CD4-positive, alpha-beta T cell treated with Interleukin-2 at 100 ng/mL for 4 hours (primary cell): ENCODE measurements at regions not wholly inside any gene's neighbourhood (a gene's known extent, or its start where the extent isn't known, plus 50 kb on each side); places are given as distances from the start of the nearest gene placed in this dataset.

Experiments used
- DNase-seq: peaks from one replicate; pipeline ENCODE4 v3.0.0-alpha.2; 2020; ENCODE audit warnings: low spot score

DNA sequence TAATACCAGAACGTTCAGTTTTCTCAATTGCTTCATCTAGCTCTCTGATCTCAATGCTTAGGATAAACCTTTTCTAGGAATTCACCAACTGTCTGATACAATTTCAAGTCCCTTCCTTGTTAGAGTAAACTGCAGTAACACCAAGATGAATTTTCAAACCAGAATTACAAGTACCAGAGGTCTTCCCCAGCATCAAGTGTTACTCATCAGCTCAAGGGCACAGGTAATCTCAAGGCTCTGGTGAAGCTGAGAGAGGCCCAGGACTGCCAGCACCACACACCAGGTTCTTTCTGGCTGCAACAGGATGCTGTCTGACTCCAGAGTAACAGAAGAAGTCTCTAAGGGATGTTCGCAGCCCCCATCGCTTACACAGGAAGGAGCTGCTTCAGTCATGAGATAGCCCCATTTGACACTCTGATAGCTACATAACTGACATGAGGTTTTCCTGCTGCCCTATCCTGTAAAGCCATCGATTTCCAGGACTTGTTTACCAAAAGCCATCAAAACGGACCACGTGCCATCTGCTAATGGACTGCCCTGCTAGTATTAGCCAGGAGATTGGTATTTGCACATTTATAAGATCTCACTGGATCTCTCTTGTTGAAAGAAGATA lies 549.4 kb downstream of the UTRN start:
- no peak for DNase-seq

DNA sequence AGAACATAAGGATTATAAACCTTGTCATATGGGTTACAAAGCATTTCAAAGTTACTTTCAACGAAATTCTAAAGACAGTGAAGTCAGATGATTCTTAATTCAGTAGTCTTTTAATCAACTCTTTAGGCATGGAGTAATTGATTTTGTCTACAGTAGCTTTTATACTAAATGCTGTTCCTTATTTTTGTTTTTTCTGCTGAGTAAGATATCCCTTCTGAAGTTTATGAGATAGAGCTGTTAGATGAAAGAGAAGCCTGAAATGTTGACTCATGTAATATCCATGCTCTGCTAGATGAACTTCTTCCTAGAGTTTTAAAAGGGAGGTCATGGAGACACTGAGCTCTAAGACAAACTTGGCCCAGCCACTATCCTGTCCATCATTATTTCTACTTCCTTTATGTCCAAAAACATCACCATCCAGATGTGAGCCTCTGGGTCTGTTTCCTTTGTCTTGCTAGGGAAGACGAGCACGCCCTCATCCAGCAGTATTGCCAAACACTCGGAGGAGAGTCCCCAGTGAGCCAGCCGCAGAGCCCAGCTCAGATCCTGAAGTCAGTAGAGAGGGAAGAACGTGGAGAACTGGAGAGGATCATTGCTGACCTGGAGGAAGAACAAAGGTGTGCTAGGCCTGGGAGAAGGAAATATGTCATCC lies 550.3 kb downstream of the UTRN start:
- DNase-seq: no peak

DNA sequence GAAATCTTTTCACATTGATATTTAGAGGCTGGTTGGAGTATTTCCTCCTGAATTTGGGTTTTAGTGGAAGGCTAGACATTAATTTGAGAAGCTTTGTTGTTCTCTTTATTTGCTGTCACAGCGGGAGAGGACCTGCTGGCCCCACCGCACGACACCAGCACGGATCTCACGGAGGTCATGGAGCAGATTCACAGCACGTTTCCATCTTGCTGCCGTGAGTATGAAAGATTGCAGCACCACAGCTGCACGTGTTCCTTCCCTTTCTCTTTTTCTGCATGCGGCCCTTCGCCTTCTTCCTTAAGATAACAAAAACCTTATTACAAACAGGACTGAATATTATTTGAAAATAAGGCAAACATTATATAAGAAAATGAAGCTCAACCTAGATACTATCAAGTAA lies 555.5 kb downstream of the UTRN start:
- no peak for DNase-seq

DNA sequence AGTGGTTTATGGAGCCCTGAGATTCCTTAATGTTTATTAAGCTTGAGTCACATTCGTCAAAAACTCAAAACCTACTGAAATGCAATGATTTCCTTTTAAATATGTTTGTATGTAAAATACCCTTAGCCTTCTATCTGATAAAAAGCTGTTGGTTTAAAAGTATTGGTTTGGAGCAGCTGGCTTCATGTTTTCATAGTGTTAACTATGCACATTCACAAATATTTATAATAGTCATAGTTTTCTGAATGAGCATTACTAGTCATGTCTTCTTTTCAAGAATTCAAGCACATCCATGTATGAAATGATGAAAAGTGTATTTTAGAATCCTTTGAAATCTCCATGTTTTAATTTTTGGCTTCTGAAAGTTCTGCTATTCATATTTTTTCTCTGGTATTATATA lies 558.6 kb downstream of the UTRN start:
- no peak for DNase-seq

DNA sequence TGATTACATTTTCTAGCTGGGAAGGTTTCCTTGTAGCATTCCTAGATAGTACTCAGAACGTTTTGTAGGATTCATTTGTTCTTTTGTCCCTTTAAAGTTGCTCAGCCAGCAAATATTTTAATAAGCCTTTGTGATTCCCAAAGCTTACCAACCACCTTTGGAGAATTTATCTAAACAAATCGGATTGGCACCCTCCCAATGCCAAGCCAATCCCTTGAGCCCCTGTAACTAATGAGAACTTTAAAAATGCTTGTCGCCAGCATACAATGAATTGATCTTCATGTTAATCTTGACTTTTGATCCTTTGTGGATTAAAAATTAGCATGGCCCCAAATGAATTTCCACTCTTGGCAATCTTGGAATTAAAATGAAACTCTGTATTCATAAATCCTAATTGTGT lies 559.5 kb downstream of the UTRN start:
- DNase-seq: no peak

DNA sequence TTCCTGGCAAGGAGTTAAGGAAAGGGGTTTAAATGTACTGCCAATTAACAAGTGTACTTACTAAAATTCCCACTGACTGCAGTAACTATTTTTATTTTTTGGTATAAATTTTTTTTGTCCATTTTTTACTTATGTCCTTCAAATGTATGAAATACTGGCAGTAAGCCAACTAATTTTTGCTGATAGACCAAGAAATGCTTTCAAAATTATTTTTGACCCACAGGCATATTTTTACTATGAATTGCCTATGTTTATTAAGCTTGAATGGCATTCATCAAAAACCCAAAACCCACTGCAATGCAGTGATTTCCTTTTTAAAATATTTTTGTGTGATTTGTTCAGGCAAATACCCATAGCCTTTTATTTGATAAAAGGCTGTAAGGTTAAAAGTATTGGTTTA lies 560.1 kb downstream of the UTRN start:
- DNase-seq: no peak

DNA sequence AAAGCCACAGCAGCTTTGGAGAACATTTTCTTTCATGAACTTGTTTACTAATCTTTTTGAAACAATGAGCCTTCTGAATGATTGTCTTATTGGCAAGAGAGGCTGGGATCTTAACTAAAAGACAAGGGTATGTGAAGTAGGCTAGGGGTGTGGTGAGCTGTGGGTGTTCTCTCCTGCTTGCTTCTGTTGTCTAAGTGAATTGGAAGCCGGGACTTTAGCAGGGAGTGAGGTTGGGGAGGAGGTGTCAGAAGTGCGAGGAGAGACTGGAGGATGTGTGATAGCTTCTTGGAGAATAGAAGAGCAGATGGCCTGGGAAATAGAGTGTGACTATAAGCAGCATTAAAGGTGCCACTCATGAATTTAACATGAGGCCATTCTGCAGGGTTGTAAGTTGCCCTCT lies 562.8 kb downstream of the UTRN start:
- DNase-seq: no peak

DNA sequence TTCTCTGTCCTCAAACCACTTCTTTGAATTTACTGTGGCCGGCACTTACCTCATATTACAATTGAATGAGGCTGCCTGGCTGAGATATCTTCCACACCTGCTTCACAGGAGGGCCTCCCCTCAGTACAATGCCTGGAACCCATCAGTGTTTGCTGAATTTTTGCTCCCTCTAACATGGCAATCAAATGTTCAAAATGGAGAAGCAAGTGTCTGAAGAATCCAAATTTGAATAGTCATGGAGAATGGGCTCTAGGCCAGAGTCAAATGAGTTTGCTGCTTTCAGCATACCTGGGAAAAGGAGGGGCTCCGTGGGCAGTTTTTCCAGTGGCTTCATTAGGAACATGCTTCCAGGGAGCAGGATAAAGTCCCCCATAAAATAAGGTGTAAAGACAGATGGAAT lies 564.8 kb downstream of the UTRN start:
- DNase-seq: no peak

DNA sequence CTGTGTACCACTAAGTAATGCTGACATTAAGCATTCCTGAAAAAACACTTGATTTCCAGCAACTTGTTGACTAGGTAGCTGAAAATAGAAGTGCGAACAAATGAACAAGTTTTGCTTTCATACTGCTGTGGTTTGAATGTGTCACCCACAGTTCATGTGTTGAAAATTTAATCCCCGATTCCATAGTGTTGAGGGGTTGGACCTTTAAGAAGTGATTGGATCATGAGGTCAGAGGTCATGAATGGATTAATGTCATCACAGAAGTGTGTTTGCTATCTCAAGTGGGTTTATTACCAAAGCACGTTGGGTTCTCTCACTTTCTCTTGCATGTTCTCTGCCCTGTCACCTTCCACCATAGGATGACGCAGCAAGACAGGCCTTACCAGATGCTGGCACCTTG lies 568.5 kb downstream of the UTRN start:
- DNase-seq: no peak

DNA sequence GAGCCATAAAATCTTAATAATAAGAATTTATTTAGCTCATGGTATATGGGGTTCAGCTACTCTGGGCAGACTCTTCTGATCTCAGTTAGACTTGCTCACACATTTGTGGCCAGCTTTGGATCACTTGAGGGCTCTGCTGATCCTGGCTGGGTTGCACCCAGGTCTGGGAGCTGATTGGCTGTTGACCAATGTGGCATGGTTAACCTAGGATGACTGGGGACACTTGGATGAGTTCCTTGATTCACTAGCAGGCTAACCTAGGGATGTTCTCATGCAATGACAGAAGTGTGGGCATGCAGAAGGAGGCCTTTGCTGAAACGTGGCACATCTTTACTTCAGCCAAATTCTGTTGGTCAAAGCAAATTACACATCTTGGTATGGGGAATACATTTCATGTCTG lies 569.5 kb downstream of the UTRN start:
- DNase-seq: no peak

DNA sequence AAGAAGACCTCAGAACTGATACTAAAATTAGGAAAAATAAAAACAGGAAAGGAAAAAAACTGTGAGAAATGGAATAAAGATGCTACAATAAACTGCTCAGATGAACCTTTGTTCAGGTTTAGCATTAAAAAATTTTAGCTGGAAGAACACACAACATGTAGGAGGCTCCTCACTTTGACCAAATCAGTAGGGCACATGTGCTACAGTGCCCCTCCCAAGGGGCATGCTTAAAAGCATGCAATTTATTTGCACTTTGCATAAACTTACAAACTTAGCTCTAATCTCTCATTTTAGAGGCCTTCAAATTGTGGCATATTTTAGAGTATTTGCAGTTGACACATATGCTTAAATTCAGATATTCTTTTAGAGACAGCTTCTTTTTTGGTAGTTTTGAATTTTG lies 570.2 kb downstream of the UTRN start:
- DNase-seq: no peak

DNA sequence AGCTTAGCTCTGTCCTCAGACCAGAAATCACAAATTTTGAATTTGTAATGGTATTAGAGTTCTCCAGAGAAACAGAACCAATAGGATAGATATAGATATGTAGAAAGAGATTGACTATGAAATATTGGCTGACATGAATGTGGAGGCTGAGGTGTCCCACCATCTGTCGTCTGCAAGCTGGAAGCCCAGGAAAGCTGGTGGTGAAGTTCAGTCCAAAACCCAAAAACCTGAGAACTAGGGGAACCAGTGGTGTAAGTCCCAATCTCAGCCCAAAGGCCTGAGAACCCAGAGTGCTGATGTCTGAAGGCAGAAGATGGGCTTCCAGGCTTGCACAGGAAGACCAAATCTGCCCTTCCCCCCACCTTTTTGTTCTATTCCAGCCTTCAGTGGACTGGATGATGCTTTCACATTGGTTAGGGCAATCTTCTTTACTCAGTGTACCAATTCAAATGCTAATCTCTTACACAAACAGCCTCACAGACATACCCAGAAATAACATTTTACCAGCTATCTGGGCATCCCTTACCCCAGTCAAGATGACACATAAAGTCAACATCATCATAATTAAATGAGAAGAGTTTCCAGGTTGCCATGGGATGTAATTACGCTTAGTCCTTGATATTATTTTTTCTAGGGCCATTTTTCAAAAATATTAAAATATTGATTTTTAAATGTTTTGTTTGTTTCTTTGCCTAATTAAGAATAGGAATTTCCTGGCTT lies 570.8 kb downstream of the UTRN start:
- DNase-seq: no peak

DNA sequence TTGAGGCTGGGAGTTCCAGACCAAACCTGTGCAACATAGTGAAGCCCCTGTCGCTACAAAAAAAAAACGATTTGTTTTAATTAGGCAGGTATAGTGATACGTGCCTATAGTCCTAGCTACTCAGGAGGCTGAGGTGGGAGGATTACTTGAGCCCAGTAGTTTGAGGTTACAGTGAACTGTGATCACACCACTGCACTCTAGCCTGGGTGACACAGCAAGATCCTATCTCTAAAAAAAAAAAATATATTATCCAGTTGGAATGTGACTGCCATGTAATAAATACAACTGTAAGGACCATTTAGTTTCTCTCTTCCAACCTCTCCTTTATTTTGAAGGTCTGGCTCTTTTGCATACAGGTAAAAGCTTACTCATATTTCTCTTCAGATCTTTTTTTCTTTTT lies 571.5 kb downstream of the UTRN start:
- DNase-seq: no peak

DNA sequence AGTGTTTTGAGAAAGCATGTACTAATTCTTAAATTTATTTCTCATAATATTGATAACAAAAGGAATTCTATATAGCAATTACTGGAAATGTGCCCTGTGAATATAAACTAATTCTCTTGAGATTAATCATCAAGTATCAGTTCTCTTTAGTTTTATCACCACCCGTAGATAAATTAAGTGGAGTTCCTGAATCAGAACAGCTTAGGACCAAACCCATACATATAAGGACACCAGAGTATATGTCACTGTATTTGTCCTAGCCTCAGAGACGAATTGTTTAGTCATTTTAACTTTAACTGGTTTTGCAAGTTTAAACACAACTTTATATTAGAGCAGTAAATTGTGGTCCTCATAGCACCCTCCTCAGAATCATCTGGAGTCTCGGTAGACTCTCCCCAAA lies 572.0 kb downstream of the UTRN start:
- DNase-seq: no peak

DNA sequence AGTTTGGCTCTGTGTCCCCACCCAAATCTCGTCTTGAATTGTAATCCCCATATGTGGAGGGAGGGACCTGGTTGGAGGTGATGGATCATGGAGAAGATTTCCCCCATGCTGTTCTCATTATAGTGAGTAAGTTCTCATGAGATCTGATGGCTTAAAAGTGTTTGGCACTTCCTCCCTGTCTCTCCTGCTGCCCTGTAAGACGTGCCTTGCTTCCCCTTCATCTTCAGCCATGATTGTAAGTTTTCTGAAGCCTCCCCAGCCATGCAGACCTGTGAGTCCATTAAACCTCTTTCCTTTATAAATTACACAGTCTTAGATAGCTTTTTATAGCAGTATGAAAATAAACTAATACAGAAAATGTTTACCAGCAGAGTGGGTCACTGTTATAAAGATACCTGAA lies 577.6 kb downstream of the UTRN start:
- no peak for DNase-seq

DNA sequence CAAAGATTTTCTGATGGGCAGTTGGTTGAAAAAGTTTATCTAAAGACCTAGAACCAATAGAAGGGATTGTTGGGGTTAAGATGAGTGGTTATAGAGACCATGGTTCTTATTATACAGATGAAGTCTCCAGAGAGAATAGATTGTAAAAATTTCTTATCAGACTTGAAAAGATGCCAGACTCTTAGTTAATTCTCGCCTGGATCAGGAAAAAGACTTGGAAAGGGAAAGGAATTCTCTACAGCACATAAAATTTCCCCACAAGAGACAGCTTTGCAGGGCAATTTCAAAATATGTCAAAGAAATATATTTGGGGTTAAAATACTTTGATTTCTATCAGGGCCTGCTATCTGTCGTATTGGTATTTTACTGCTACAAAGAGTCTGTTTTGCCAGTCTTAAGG lies 582.6 kb downstream of the UTRN start:
- no peak for DNase-seq

DNA sequence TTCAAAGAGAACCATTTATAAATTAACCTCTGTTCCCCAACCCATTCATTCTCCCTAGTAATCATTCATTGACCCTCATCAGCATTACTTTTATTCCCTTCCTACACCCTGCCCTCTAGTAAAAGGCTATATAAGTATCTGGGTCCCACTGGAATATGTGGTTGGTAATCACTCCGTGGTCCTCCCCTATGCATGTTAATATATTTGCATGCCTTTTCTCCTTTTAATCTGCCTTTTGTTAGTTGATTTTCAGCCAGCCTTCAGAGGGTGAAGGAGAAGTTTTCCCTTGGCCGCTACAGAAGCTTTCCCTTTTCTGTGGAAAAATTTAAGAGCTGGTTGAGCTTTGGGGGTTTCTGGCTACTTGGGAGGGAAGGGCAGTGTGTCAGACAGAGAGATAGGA lies 585.6 kb downstream of the UTRN start:
- no peak for DNase-seq

DNA sequence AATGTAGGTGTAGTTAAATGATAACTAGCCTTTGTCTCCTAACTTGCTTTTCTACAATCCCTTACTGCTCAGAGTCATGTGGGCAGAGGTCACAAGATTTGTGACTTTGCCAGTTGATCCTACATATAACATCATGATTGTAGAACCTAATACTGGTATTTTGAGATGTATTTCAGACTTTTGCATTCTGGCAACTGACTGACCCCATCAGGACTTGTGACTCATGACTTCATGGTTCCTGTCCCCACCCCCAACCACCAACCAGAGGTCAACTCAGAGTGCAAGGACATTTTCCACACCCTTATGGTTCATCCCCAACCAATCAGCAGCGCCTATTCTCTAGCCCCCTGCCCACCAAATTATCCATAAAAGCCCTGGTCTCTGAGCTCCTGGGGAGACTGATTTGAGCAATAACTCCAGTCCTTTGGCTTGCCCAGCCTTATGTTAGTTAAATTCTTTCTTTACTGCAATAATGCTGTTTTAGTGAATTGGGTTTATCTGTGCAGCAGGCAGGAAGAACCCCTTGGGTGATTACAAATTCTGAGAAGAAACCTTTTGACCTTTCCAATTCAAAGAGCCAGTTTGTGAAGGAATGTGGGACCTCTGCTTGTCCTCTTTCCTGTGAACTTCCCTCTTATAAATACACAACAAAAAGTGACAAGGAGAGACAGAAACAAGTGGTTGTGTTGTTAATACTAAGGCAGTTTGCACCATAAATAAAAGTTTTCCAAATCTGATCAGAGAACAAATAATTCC lies 588.7 kb downstream of the UTRN start:
- no peak for DNase-seq

DNA sequence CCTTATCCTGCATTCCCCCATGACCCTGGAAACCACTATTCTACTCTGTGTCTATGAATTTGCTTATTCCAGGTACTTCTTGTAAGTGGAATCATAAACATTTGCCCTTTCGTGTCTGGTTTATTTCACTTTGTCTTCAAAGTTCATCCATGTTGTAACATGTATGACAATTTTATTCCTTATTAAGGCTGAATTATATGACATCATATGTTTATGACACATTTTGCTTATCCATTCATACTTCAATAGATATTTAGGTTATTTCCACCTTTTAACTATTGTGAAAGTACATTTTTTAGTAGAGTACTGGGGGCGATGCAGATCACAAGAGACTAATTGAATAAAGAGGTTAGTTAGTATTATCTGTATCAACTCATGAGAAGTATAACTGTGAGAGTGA lies 591.6 kb downstream of the UTRN start:
- DNase-seq: no peak

DNA sequence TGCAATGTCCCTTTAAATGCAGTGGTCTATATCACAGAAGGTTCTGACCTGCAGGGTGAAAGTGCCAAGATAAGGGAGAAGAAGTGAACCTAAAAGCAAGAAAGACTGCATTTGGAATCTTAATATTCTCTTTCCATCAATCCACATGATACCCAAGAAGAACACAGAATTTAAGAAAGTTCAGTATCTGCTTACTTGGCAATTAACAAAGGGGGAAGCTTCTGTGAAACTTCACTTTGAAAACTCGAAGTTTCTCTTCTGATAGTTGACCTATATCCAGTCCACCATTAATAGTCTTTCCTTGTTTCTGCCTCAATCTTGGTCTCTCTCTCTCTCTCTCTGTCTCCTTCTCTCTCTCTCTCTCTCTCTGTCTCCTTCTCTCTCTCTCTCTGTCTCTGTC lies 592.0 kb downstream of the UTRN start:
- no peak for DNase-seq

DNA sequence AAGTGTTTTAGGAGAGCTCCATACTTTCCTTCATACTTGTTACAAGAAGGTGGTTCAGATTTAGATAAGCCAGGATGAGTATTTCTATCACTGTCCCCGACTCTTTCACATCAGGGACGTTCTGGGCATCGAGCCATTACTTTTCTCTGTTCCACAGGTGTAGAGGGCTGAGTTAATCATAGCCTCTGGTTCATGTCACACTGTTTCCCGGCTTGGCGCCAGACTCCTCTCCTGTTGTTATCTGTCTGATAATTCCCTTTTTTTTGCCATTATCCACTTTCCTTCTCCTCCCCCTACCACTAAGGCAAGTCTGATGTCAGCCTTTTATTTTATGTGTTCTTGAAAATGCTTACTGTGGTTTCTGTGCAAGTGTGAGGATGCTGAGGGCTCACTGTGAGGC lies 593.4 kb downstream of the UTRN start:
- DNase-seq: no peak

DNA sequence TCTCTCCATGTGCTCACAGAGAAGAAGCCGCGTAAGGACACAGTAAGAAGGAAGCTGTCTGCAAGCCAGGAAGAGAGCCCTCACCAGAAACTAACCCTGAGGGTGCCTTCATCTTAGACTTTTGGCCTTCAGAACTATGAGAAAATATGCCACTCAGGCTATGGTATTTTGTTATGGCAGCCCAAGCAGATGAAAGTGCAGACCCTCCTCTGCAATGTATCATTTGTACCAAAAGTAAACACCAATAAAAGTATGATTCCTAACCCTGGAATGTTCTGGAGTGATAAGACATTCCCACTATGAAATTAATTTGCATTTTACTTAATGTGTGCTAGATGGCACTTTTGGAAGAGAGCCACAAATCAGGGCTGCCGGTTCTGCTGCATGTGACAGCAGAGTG lies 594.3 kb downstream of the UTRN start:
- DNase-seq: no peak

DNA sequence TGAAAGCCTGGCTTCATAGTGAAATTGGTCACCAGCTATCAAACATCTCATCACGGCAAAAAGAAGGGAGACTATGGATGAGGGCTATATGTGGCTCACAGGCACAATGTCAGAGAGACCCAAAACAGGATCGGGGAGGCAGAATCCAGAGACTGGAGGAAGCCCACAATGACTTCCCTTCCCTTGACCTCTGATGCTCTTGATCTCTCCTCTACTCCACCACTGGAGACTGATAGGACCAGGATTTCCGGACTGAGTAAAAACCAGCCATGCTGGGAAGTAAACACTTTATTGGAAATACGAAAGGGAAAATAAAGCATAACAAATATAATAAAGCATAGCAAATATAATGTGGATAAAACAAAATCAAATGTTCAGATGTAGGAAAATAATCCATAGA lies 597.3 kb downstream of the UTRN start:
- no peak for DNase-seq
